PFSK-1 (cell line): ENCODE measurements at regions not wholly inside any gene's neighbourhood (a gene's known extent, or its start where the extent isn't known, plus 50 kb on each side); places are given as distances from the start of the nearest gene placed in this dataset.

Experiments used
- POLR2AphosphoS5 ChIP-seq: IDR thresholded peaks from 2 replicates; pipeline ENCODE4 v1.6.1; 2012; ENCODE audit warnings: low read depth, mild to moderate bottlenecking, control low read depth, low read length, moderate library complexity
- TAF1 ChIP-seq: IDR thresholded peaks from 2 replicates; pipeline ENCODE4 v1.6.1; 2012; ENCODE audit warnings: low read length, control low read depth, borderline replicate concordance; ENCODE audit not compliant: insufficient read depth
- TF ChIP-seq, protein P1 (sequence below), 2 experiments: IDR thresholded peaks; 2 replicates each; pipeline versions ENCODE4 v1.6.1 to v1.8.0; 2011 to 2012; ENCODE audit warnings: low read depth in 2 of 2, low read length in 2 of 2, control low read depth in 1 of 2, inconsistent platforms in 1 of 2, mild to moderate bottlenecking in 1 of 2, moderate library complexity in 1 of 2; ENCODE audit not compliant: insufficient read depth in 1 of 2

GRCh38 chr4:124428648-124429047 is 283.9 kb downstream of the ANKRD50 start:
- TF ChIP-seq POLR2AphosphoS5 (no peak), TAF1 (no peak)
- TF ChIP-seq, protein P1, sequence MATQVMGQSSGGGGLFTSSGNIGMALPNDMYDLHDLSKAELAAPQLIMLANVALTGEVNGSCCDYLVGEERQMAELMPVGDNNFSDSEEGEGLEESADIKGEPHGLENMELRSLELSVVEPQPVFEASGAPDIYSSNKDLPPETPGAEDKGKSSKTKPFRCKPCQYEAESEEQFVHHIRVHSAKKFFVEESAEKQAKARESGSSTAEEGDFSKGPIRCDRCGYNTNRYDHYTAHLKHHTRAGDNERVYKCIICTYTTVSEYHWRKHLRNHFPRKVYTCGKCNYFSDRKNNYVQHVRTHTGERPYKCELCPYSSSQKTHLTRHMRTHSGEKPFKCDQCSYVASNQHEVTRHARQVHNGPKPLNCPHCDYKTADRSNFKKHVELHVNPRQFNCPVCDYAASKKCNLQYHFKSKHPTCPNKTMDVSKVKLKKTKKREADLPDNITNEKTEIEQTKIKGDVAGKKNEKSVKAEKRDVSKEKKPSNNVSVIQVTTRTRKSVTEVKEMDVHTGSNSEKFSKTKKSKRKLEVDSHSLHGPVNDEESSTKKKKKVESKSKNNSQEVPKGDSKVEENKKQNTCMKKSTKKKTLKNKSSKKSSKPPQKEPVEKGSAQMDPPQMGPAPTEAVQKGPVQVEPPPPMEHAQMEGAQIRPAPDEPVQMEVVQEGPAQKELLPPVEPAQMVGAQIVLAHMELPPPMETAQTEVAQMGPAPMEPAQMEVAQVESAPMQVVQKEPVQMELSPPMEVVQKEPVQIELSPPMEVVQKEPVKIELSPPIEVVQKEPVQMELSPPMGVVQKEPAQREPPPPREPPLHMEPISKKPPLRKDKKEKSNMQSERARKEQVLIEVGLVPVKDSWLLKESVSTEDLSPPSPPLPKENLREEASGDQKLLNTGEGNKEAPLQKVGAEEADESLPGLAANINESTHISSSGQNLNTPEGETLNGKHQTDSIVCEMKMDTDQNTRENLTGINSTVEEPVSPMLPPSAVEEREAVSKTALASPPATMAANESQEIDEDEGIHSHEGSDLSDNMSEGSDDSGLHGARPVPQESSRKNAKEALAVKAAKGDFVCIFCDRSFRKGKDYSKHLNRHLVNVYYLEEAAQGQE (IDR thresholded peaks at IDR 0.05; ENCODE audit: insufficient read depth in 1 of 2, low read depth in 2 of 2, low read length in 2 of 2) = no peak
